Nephron progenitor cell (in vitro differentiated cells): ENCODE measurements at regions not wholly inside any gene's neighbourhood (a gene's known extent, or its start where the extent isn't known, plus 50 kb on each side); places are given as distances from the start of the nearest gene placed in this dataset.

Experiments
- DNase-seq: peaks from one replicate; pipeline ENCODE4 v3.0.0; 2021
- H3K27ac Mint-ChIP-seq: 2 replicates; pipeline ENCODE4 v1.8.0; 2021; ENCODE audit warnings: mild to moderate bottlenecking, moderate library complexity, mixed read lengths
- H3K27me3 Mint-ChIP-seq: 2 replicates; pipeline ENCODE4 v1.8.0; 2021; ENCODE audit warnings: mild to moderate bottlenecking, low read depth, mixed read lengths; ENCODE audit not compliant: poor library complexity
- H3K36me3 Mint-ChIP-seq: 2 replicates; pipeline ENCODE4 v1.8.0; 2021; ENCODE audit warnings: low read depth, mixed read lengths
- H3K4me1 Mint-ChIP-seq: 2 replicates; pipeline ENCODE4 v1.8.0; 2021; ENCODE audit warnings: mixed read lengths
- H3K4me3 Mint-ChIP-seq: 2 replicates; pipeline ENCODE4 v1.8.0; 2021; ENCODE audit warnings: mild to moderate bottlenecking, moderate library complexity, mixed read lengths
- H3K9me3 Mint-ChIP-seq: 2 replicates; pipeline ENCODE4 v1.8.0; 2021; ENCODE audit warnings: mild to moderate bottlenecking, moderate library complexity, mixed read lengths
- CTCF ChIP-seq: fragments of 200-600 bp; sonication (generic); IDR thresholded peaks from 2 replicates; pipeline ENCODE4 v1.5.0; 2021; ENCODE audit warnings: antibody characterized with exemption

GRCh38 chr6:159462431-159462830 is 230.6 kb downstream of the SOD2 start:
- no peak for TF ChIP-seq CTCF
- no peak for DNase-seq
- Mint-ChIP-seq H3K9me3 (peaks cover 28% of the 10 kb centered on the region), H3K36me3 (no peaks in the 10 kb centered on the region), H3K4me3 (no peak overlapping the region), H3K27ac (no peak overlapping the region), H3K4me1 (peaks cover 9% of the 10 kb centered on the region), H3K27me3 (peaks cover 4% of the 10 kb centered on the region)

GRCh38 chr6:159461998-159462397 is 231.0 kb downstream of the SOD2 start:
- Mint-ChIP-seq H3K9me3 (peaks cover 24% of the 10 kb centered on the region), H3K4me3 (no peak overlapping the region), H3K4me1 (peaks cover 9% of the 10 kb centered on the region), H3K27me3 (peaks cover 4% of the 10 kb centered on the region), H3K36me3 (no peaks in the 10 kb centered on the region), H3K27ac (no peak overlapping the region)
- no peak for TF ChIP-seq CTCF
- no peak for DNase-seq

- H3K27me3 Mint-ChIP-seq, result peaks cover 4% of the 10 kb centered on the region
- no peaks in the 10 kb centered on the region for H3K36me3 Mint-ChIP-seq
- H3K4me3 Mint-ChIP-seq, result no peak overlapping the region
- no peak overlapping the region for H3K27ac Mint-ChIP-seq
- peaks cover 9% of the 10 kb centered on the region for H3K4me1 Mint-ChIP-seq
- H3K9me3 Mint-ChIP-seq, result peaks cover 27% of the 10 kb centered on the region
- no peak for DNase-seq
- no peak for TF ChIP-seq CTCF
Measured at GRCh38 chr6:159461266-159461665, 231.8 kb downstream of the SOD2 start.

- H3K9me3 Mint-ChIP-seq, result peaks cover 31% of the 10 kb centered on the region
- DNase-seq, result no peak
- no peak overlapping the region for H3K4me3 Mint-ChIP-seq
- peaks cover 6% of the 10 kb centered on the region for H3K27me3 Mint-ChIP-seq
- no peak overlapping the region for H3K27ac Mint-ChIP-seq
- peaks cover 9% of the 10 kb centered on the region for H3K4me1 Mint-ChIP-seq
- no peaks in the 10 kb centered on the region for H3K36me3 Mint-ChIP-seq
- TF ChIP-seq CTCF, result no peak
Measured at GRCh38 chr6:159460476-159460875, 232.6 kb downstream of the SOD2 start.

GRCh38 chr6:159456349-159456748 is 236.7 kb downstream of the SOD2 start:
- Mint-ChIP-seq H3K27me3 (peaks cover 16% of the 10 kb centered on the region), H3K4me3 (no peak overlapping the region), H3K9me3 (peaks cover 47% of the 10 kb centered on the region), H3K27ac (no peak overlapping the region), H3K4me1 (peaks cover 8% of the 10 kb centered on the region), H3K36me3 (no peaks in the 10 kb centered on the region)
- DNase-seq, result no peak
- TF ChIP-seq CTCF, result no peak

- no peak overlapping the region for H3K27ac Mint-ChIP-seq
- no peaks in the 10 kb centered on the region for H3K36me3 Mint-ChIP-seq
- H3K9me3 Mint-ChIP-seq, result peaks cover 49% of the 10 kb centered on the region
- H3K4me1 Mint-ChIP-seq, result peaks cover 2% of the 10 kb centered on the region
- DNase-seq, result no peak
- no peak overlapping the region for H3K4me3 Mint-ChIP-seq
- no peak for TF ChIP-seq CTCF
- peaks cover 15% of the 10 kb centered on the region for H3K27me3 Mint-ChIP-seq
Measured at GRCh38 chr6:159455700-159456274, 237.3 kb downstream of the SOD2 start.
